ENCODE measurements at regions not wholly inside any gene's neighbourhood (a gene's known extent, or its start where the extent isn't known, plus 50 kb on each side); places are given as distances from the start of the nearest gene placed in this dataset.

DNA sequence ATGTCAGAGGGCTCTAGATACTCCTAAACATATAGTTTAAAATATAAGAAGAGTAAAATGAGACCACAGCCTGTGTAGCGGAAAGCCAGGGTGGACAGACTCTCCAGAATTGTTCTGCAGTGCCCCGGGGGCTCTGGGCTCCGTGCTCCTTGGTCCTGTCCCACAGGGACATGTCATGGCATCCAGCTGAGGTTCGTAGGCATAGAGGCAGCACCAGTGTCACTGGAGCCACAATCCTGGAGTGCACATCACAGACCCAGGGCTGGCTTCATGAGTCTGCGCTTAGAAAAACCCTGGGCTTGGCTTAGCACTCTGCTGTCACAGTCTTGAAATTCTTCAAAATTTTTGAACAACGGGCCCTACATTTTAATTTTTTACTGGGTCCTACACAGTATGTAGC, 280.4 kb upstream of the ZNF32 start:
- TF ChIP-seq, protein P1, sequence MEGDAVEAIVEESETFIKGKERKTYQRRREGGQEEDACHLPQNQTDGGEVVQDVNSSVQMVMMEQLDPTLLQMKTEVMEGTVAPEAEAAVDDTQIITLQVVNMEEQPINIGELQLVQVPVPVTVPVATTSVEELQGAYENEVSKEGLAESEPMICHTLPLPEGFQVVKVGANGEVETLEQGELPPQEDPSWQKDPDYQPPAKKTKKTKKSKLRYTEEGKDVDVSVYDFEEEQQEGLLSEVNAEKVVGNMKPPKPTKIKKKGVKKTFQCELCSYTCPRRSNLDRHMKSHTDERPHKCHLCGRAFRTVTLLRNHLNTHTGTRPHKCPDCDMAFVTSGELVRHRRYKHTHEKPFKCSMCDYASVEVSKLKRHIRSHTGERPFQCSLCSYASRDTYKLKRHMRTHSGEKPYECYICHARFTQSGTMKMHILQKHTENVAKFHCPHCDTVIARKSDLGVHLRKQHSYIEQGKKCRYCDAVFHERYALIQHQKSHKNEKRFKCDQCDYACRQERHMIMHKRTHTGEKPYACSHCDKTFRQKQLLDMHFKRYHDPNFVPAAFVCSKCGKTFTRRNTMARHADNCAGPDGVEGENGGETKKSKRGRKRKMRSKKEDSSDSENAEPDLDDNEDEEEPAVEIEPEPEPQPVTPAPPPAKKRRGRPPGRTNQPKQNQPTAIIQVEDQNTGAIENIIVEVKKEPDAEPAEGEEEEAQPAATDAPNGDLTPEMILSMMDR (IDR thresholded peaks at IDR 0.05), result no peak
- TF ChIP-seq EP300 (IDR thresholded peaks at IDR 0.05) (no peak), POLR2AphosphoS5 (IDR thresholded peaks at IDR 0.05) (no peak), POLR2A (IDR thresholded peaks at IDR 0.05; ENCODE audit: low read depth) (no peak)
